ENCODE measurements at regions not wholly inside any gene's neighbourhood (a gene's known extent, or its start where the extent isn't known, plus 50 kb on each side); places are given as distances from the start of the nearest gene placed in this dataset.

- H3K9ac ChIP-seq (ENCODE audit: low read length in 5 of 5) = no peak overlapping the region
- no peaks in the 10 kb centered on the region for H3K27me3 ChIP-seq (ENCODE audit: control insufficient read depth in 5 of 5, insufficient read depth in 4 of 5, low read length in 5 of 5)
- no peaks in the 10 kb centered on the region for H3K36me3 ChIP-seq (ENCODE audit: control insufficient read depth in 5 of 5, insufficient read depth in 5 of 5, low read length in 5 of 5)
- no peak overlapping the region for H3K4me3 ChIP-seq (ENCODE audit: low read depth in 1 of 5, low read length in 5 of 5)
- H3K9me3 ChIP-seq (ENCODE audit: control insufficient read depth in 5 of 5, low read length in 5 of 5) = no peaks in the 10 kb centered on the region
- H3K27ac ChIP-seq (ENCODE audit: low read depth, low read length) = no peak overlapping the region
- no peaks in the 10 kb centered on the region for H3K4me1 ChIP-seq (ENCODE audit: control insufficient read depth in 5 of 5, insufficient read depth in 5 of 5, low read length in 5 of 5)
Measured at GRCh38 chr3:459311-459670, 262.7 kb downstream of the CHL1 start.

- no peaks in the 10 kb centered on the region for H3K27me3 ChIP-seq (ENCODE audit: control insufficient read depth in 5 of 5, insufficient read depth in 4 of 5, low read length in 5 of 5)
- H3K36me3 ChIP-seq (ENCODE audit: control insufficient read depth in 5 of 5, insufficient read depth in 5 of 5, low read length in 5 of 5) = no peaks in the 10 kb centered on the region
- no peak overlapping the region for H3K4me3 ChIP-seq (ENCODE audit: low read depth in 1 of 5, low read length in 5 of 5)
- H3K9me3 ChIP-seq (ENCODE audit: control insufficient read depth in 5 of 5, low read length in 5 of 5) = no peaks in the 10 kb centered on the region
- no peaks in the 10 kb centered on the region for H3K4me1 ChIP-seq (ENCODE audit: control insufficient read depth in 5 of 5, insufficient read depth in 5 of 5, low read length in 5 of 5)
- no peak overlapping the region for H3K9ac ChIP-seq (ENCODE audit: low read length in 5 of 5)
- H3K27ac ChIP-seq (ENCODE audit: low read depth, low read length) = no peak overlapping the region
Measured at GRCh38 chr3:461006-461405, 264.4 kb downstream of the CHL1 start.

GRCh38 chr3:462851-463250, 266.3 kb downstream of the CHL1 start:
- Histone ChIP-seq H3K9me3 (ENCODE audit: control insufficient read depth in 5 of 5, low read length in 5 of 5) (no peaks in the 10 kb centered on the region), H3K27ac (ENCODE audit: low read depth, low read length) (no peak overlapping the region), H3K27me3 (ENCODE audit: control insufficient read depth in 5 of 5, insufficient read depth in 4 of 5, low read length in 5 of 5) (no peaks in the 10 kb centered on the region), H3K9ac (ENCODE audit: low read length in 5 of 5) (no peak overlapping the region), H3K4me1 (ENCODE audit: control insufficient read depth in 5 of 5, insufficient read depth in 5 of 5, low read length in 5 of 5) (no peaks in the 10 kb centered on the region), H3K36me3 (ENCODE audit: control insufficient read depth in 5 of 5, insufficient read depth in 5 of 5, low read length in 5 of 5) (no peaks in the 10 kb centered on the region), H3K4me3 (ENCODE audit: low read depth in 1 of 5, low read length in 5 of 5) (no peak overlapping the region)

- Histone ChIP-seq H3K4me3 (ENCODE audit: low read depth in 1 of 5, low read length in 5 of 5) (no peak overlapping the region), H3K27ac (ENCODE audit: low read depth, low read length) (no peak overlapping the region), H3K4me1 (ENCODE audit: control insufficient read depth in 5 of 5, insufficient read depth in 5 of 5, low read length in 5 of 5) (no peaks in the 10 kb centered on the region), H3K9ac (ENCODE audit: low read length in 5 of 5) (no peak overlapping the region), H3K27me3 (ENCODE audit: control insufficient read depth in 5 of 5, insufficient read depth in 4 of 5, low read length in 5 of 5) (no peaks in the 10 kb centered on the region), H3K9me3 (ENCODE audit: control insufficient read depth in 5 of 5, low read length in 5 of 5) (no peaks in the 10 kb centered on the region), H3K36me3 (ENCODE audit: control insufficient read depth in 5 of 5, insufficient read depth in 5 of 5, low read length in 5 of 5) (no peaks in the 10 kb centered on the region)
Measured at GRCh38 chr3:463252-464192, 267.0 kb downstream of the CHL1 start.

DNA sequence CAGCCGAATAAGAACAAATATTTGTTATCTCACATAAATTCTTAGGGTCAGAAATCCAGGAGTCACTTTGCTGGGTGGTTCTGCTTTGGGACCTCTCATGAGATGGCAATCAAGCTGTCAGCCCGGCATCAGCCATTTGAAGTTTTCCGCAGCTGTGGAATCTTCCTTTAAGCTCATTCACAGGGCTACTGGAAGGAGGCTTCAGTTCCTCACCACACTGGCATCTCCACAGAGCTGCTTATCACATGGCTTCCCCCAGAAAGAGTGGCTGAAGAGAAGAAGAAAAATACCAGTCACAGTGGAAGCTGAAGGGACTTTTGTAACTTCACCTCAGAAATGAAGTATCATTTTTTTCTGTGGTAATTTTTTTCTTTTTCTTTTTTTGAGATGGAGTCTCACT, 267.7 kb downstream of the CHL1 start:
- H3K4me3 ChIP-seq (ENCODE audit: low read depth in 1 of 5, low read length in 5 of 5) = no peak overlapping the region
- H3K27me3 ChIP-seq (ENCODE audit: control insufficient read depth in 5 of 5, insufficient read depth in 4 of 5, low read length in 5 of 5) = no peaks in the 10 kb centered on the region
- no peaks in the 10 kb centered on the region for H3K36me3 ChIP-seq (ENCODE audit: control insufficient read depth in 5 of 5, insufficient read depth in 5 of 5, low read length in 5 of 5)
- H3K9me3 ChIP-seq (ENCODE audit: control insufficient read depth in 5 of 5, low read length in 5 of 5) = no peaks in the 10 kb centered on the region
- H3K27ac ChIP-seq (ENCODE audit: low read depth, low read length) = no peak overlapping the region
- no peak overlapping the region for H3K9ac ChIP-seq (ENCODE audit: low read length in 5 of 5)
- no peaks in the 10 kb centered on the region for H3K4me1 ChIP-seq (ENCODE audit: control insufficient read depth in 5 of 5, insufficient read depth in 5 of 5, low read length in 5 of 5)

GRCh38 chr3:468172-468571, 271.6 kb downstream of the CHL1 start:
- Histone ChIP-seq H3K4me3 (ENCODE audit: low read depth in 1 of 5, low read length in 5 of 5) (no peak overlapping the region), H3K27me3 (ENCODE audit: control insufficient read depth in 5 of 5, insufficient read depth in 4 of 5, low read length in 5 of 5) (no peaks in the 10 kb centered on the region), H3K9ac (ENCODE audit: low read length in 5 of 5) (no peak overlapping the region), H3K9me3 (ENCODE audit: control insufficient read depth in 5 of 5, low read length in 5 of 5) (no peaks in the 10 kb centered on the region), H3K27ac (ENCODE audit: low read depth, low read length) (no peak overlapping the region), H3K36me3 (ENCODE audit: control insufficient read depth in 5 of 5, insufficient read depth in 5 of 5, low read length in 5 of 5) (no peaks in the 10 kb centered on the region), H3K4me1 (ENCODE audit: control insufficient read depth in 5 of 5, insufficient read depth in 5 of 5, low read length in 5 of 5) (peaks cover 0 to 1% (median 0%) of the 10 kb centered on the region in 5 donors)

- Histone ChIP-seq H3K9me3 (ENCODE audit: control insufficient read depth in 5 of 5, low read length in 5 of 5) (peaks cover 0 to 3% (median 0%) of the 10 kb centered on the region in 5 donors), H3K27me3 (ENCODE audit: control insufficient read depth in 5 of 5, insufficient read depth in 4 of 5, low read length in 5 of 5) (no peaks in the 10 kb centered on the region), H3K27ac (ENCODE audit: low read depth, low read length) (no peak overlapping the region), H3K9ac (ENCODE audit: low read length in 5 of 5) (no peak overlapping the region), H3K36me3 (ENCODE audit: control insufficient read depth in 5 of 5, insufficient read depth in 5 of 5, low read length in 5 of 5) (no peaks in the 10 kb centered on the region), H3K4me1 (ENCODE audit: control insufficient read depth in 5 of 5, insufficient read depth in 5 of 5, low read length in 5 of 5) (peaks cover 0 to 7% (median 0%) of the 10 kb centered on the region in 5 donors), H3K4me3 (ENCODE audit: low read depth in 1 of 5, low read length in 5 of 5) (no peak overlapping the region)
Measured at GRCh38 chr3:473033-473800, 276.7 kb downstream of the CHL1 start.

DNA sequence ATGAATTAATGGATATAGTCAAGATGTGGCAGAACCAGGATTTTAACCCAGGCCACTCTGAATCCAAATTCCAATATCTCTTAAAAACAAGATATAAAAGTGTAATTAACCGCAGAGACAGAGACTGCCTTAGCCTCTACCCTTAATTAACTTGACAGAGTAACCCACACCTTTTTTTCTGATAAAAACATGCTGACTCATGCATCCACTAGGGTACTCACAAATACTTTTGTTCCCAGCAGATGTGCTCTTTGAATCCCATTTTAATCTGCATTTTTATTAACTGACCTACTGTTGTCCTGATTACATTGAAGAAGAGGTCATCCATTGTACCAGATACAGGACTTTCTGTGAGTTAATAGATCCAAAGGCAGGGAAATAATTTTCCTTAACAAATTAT, 278.3 kb downstream of the CHL1 start:
- Histone ChIP-seq H3K27me3 (ENCODE audit: control insufficient read depth in 5 of 5, insufficient read depth in 4 of 5, low read length in 5 of 5) (no peaks in the 10 kb centered on the region), H3K4me3 (ENCODE audit: low read depth in 1 of 5, low read length in 5 of 5) (no peak overlapping the region), H3K9ac (ENCODE audit: low read length in 5 of 5) (no peak overlapping the region), H3K36me3 (ENCODE audit: control insufficient read depth in 5 of 5, insufficient read depth in 5 of 5, low read length in 5 of 5) (no peaks in the 10 kb centered on the region), H3K4me1 (ENCODE audit: control insufficient read depth in 5 of 5, insufficient read depth in 5 of 5, low read length in 5 of 5) (peaks cover 0 to 7% (median 0%) of the 10 kb centered on the region in 5 donors), H3K27ac (ENCODE audit: low read depth, low read length) (no peak overlapping the region), H3K9me3 (ENCODE audit: control insufficient read depth in 5 of 5, low read length in 5 of 5) (peaks cover 0 to 5% (median 0%) of the 10 kb centered on the region in 5 donors)

DNA sequence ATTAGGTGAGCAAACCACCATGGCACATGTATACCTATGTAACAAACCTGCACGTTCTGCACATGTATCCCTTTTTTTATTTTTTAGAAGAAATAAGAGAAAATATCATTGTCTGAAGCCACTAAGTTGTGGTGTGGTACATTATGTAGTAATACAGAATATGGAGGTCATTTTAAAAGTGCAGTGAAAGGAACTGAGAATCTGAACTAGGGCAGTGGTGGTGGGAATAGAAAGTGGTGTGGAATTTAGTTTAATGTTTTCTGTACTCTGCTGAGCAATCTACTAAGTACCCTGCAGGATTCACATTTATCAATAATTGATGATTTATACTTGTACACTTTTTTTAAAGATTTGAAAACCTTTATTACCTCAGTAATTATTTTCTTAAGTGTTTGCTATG, 283.5 kb downstream of the CHL1 start:
- Histone ChIP-seq H3K9ac (ENCODE audit: low read length in 5 of 5) (no peak overlapping the region), H3K4me3 (ENCODE audit: low read depth in 1 of 5, low read length in 5 of 5) (no peak overlapping the region), H3K9me3 (ENCODE audit: control insufficient read depth in 5 of 5, low read length in 5 of 5) (peaks cover 0 to 5% (median 0%) of the 10 kb centered on the region in 5 donors), H3K4me1 (ENCODE audit: control insufficient read depth in 5 of 5, insufficient read depth in 5 of 5, low read length in 5 of 5) (no peaks in the 10 kb centered on the region), H3K27me3 (ENCODE audit: control insufficient read depth in 5 of 5, insufficient read depth in 4 of 5, low read length in 5 of 5) (no peaks in the 10 kb centered on the region), H3K36me3 (ENCODE audit: control insufficient read depth in 5 of 5, insufficient read depth in 5 of 5, low read length in 5 of 5) (no peaks in the 10 kb centered on the region), H3K27ac (ENCODE audit: low read depth, low read length) (no peak overlapping the region)

- H3K27ac ChIP-seq (ENCODE audit: low read depth, low read length) = no peak overlapping the region
- no peak overlapping the region for H3K9ac ChIP-seq (ENCODE audit: low read length in 5 of 5)
- peaks cover 0 to 5% (median 0%) of the 10 kb centered on the region in 5 donors for H3K9me3 ChIP-seq (ENCODE audit: control insufficient read depth in 5 of 5, low read length in 5 of 5)
- no peaks in the 10 kb centered on the region for H3K36me3 ChIP-seq (ENCODE audit: control insufficient read depth in 5 of 5, insufficient read depth in 5 of 5, low read length in 5 of 5)
- no peaks in the 10 kb centered on the region for H3K27me3 ChIP-seq (ENCODE audit: control insufficient read depth in 5 of 5, insufficient read depth in 4 of 5, low read length in 5 of 5)
- H3K4me1 ChIP-seq (ENCODE audit: control insufficient read depth in 5 of 5, insufficient read depth in 5 of 5, low read length in 5 of 5) = no peaks in the 10 kb centered on the region
- no peak overlapping the region for H3K4me3 ChIP-seq (ENCODE audit: low read depth in 1 of 5, low read length in 5 of 5)
Measured at GRCh38 chr3:481111-481510, 284.5 kb downstream of the CHL1 start.
